Liver (tissue), 8 donors: ENCODE measurements at regions not wholly inside any gene's neighbourhood (a gene's known extent, or its start where the extent isn't known, plus 50 kb on each side); places are given as distances from the start of the nearest gene placed in this dataset.

Experiments
- DNase-seq: peaks from one replicate; pipeline ENCODE4 v3.0.0-alpha.2; 2017; ENCODE audit warnings: low spot score
- H3K27ac ChIP-seq, 2 donors: one replicate each; pipeline ENCODE4 v1.7.0; 2013; ENCODE audit warnings: inconsistent platforms in 2 of 2, low read length in 2 of 2, control low read depth in 1 of 2, low read depth in 1 of 2, mild to moderate bottlenecking in 1 of 2
- H3K27me3 ChIP-seq, 4 donors: one replicate each; pipeline versions ENCODE4 v1.6.1 to v1.7.0; 2013; ENCODE audit warnings: low read length in 3 of 4, inconsistent platforms in 1 of 4, mild to moderate bottlenecking in 1 of 4, moderate library complexity in 1 of 4; ENCODE audit not compliant: control insufficient read depth in 4 of 4, insufficient read depth in 4 of 4
- H3K36me3 ChIP-seq, 4 donors: one replicate each; pipeline versions ENCODE4 v1.6.1 to v1.7.0; 2013; ENCODE audit warnings: low read length in 3 of 4, mild to moderate bottlenecking in 3 of 4, low read depth in 1 of 4, moderate library complexity in 1 of 4; ENCODE audit not compliant: control insufficient read depth in 4 of 4, insufficient read depth in 3 of 4
- H3K4me1 ChIP-seq, 4 donors: one replicate each; pipeline versions ENCODE4 v1.6.1 to v1.7.0; 2013; ENCODE audit warnings: low read length in 3 of 4, mild to moderate bottlenecking in 3 of 4, moderate library complexity in 1 of 4; ENCODE audit not compliant: control insufficient read depth in 4 of 4, insufficient read depth in 4 of 4
- H3K4me3 ChIP-seq, 3 donors: one replicate each; pipeline versions ENCODE4 v1.6.1 to v1.7.0; 2013; ENCODE audit warnings: low read length in 3 of 3, control low read depth in 1 of 3, low read depth in 1 of 3, mild to moderate bottlenecking in 1 of 3
- H3K9ac ChIP-seq, 2 donors: one replicate each; pipeline ENCODE4 v1.7.0; 2013; ENCODE audit warnings: low read length in 2 of 2, mild to moderate bottlenecking in 2 of 2, moderate library complexity in 2 of 2, control low read depth in 1 of 2, low read depth in 1 of 2
- H3K9me3 ChIP-seq, 4 donors: one replicate each; pipeline versions ENCODE4 v1.6.1 to v1.7.0; 2013; ENCODE audit warnings: low read length in 3 of 4; ENCODE audit not compliant: control insufficient read depth in 4 of 4
- EGR1 ChIP-seq, 2 donors: IDR thresholded peaks; 2 replicates each; pipeline ENCODE4 v1.6.1; 2016 to 2018; ENCODE audit warnings: antibody characterized with exemption in 2 of 2, low read depth in 2 of 2
- FOXA1 ChIP-seq: IDR thresholded peaks from 2 replicates; pipeline ENCODE4 v1.6.1; 2016; ENCODE audit warnings: antibody characterized with exemption
- FOXA2 ChIP-seq: IDR thresholded peaks from 2 replicates; pipeline ENCODE4 v1.6.1; 2016; ENCODE audit warnings: antibody characterized with exemption
- GABPA ChIP-seq, 2 donors: IDR thresholded peaks in 1 of 2; conservative IDR thresholded peaks in 1 of 2; 2 replicates each; pipeline ENCODE4 v1.6.1; 2016; ENCODE audit warnings: antibody characterized with exemption in 2 of 2, mild to moderate bottlenecking in 1 of 2, moderate library complexity in 1 of 2
- HNF4A ChIP-seq, 2 donors: conservative IDR thresholded peaks; 2 replicates each; pipeline ENCODE4 v1.6.1; 2016; ENCODE audit warnings: antibody characterized with exemption in 2 of 2, mild to moderate bottlenecking in 2 of 2
- JUND ChIP-seq, 2 donors: IDR thresholded peaks; 2 replicates each; pipeline ENCODE4 v1.6.1; 2016; ENCODE audit warnings: antibody characterized with exemption in 2 of 2
- NR2F2 ChIP-seq: IDR thresholded peaks from 2 replicates; pipeline ENCODE4 v1.6.1; 2016; ENCODE audit warnings: antibody characterized with exemption
- RAD21 ChIP-seq, 2 donors: IDR thresholded peaks; 2 replicates each; pipeline ENCODE4 v1.6.1; 2016; ENCODE audit warnings: antibody characterized with exemption in 2 of 2, mild to moderate bottlenecking in 2 of 2
- REST ChIP-seq: IDR thresholded peaks from 2 replicates; pipeline ENCODE4 v1.6.1; 2016; ENCODE audit warnings: antibody characterized with exemption, mild to moderate bottlenecking
- RXRA ChIP-seq, 2 donors: IDR thresholded peaks; 2 replicates each; pipeline ENCODE4 v1.6.1; 2017 to 2018; ENCODE audit warnings: antibody characterized with exemption in 2 of 2, mild to moderate bottlenecking in 1 of 2
- SP1 ChIP-seq: IDR thresholded peaks from 2 replicates; pipeline ENCODE4 v1.6.1; 2018; ENCODE audit warnings: antibody characterized with exemption, mild to moderate bottlenecking
- WGBS: extraction: QIAGEN DNeasy Blood & Tissue Kit; methylation state at CpG from one replicate; pipeline ENCODE4 v1.1.7; 2013; 5-methylcytosine and 5-hydroxymethylcytosine counted together
- TF ChIP-seq, protein P1 (sequence below): IDR thresholded peaks from 2 replicates; pipeline ENCODE4 v1.6.1; 2016; ENCODE audit warnings: antibody characterized with exemption
- TF ChIP-seq, protein P2 (sequence below): fragments of 150-350 bp; IDR thresholded peaks from 2 replicates; pipeline ENCODE4 v1.5.1; 2017; ENCODE audit warnings: improper control_type of control experiment, low read depth, low read length; ENCODE audit not compliant: missing input control
- TF ChIP-seq, protein P3 (sequence below): IDR thresholded peaks from 2 replicates; pipeline ENCODE4 v1.6.1; 2016; ENCODE audit warnings: antibody characterized with exemption
- donor health status: healthy.
- donor health status: healthy.
- donor health status: healthy.
- donor health status: healthy.
- donor health status: healthy.

GRCh38 chr1:14495381-14495780, 103.1 kb upstream of the KAZN start (continued):
- no peak for TF ChIP-seq REST
- no peak for TF ChIP-seq EGR1 (IDR thresholded peaks at IDR 0.05; ENCODE audit: low read depth in 2 of 2)
- TF ChIP-seq HNF4A (conservative IDR thresholded peaks at IDR 0.05), result no peak
- TF ChIP-seq, protein P1, sequence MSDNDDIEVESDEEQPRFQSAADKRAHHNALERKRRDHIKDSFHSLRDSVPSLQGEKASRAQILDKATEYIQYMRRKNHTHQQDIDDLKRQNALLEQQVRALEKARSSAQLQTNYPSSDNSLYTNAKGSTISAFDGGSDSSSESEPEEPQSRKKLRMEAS, result no peak
- no peak for TF ChIP-seq SP1
- no peak for TF ChIP-seq NR2F2

GRCh38 chr1:14495996-14496395, 102.5 kb upstream of the KAZN start:
- Histone ChIP-seq H3K9ac (no peak overlapping the region), H3K4me1 (peaks cover 0 to 9% (median 7%) of the 10 kb centered on the region in 4 donors), H3K27ac (no peak overlapping the region), H3K9me3 (peaks cover 0 to 3% (median 0%) of the 10 kb centered on the region in 4 donors), H3K4me3 (no peak overlapping the region), H3K36me3 (no peaks in the 10 kb centered on the region), H3K27me3 (no peaks in the 10 kb centered on the region)
- TF ChIP-seq, protein P2, sequence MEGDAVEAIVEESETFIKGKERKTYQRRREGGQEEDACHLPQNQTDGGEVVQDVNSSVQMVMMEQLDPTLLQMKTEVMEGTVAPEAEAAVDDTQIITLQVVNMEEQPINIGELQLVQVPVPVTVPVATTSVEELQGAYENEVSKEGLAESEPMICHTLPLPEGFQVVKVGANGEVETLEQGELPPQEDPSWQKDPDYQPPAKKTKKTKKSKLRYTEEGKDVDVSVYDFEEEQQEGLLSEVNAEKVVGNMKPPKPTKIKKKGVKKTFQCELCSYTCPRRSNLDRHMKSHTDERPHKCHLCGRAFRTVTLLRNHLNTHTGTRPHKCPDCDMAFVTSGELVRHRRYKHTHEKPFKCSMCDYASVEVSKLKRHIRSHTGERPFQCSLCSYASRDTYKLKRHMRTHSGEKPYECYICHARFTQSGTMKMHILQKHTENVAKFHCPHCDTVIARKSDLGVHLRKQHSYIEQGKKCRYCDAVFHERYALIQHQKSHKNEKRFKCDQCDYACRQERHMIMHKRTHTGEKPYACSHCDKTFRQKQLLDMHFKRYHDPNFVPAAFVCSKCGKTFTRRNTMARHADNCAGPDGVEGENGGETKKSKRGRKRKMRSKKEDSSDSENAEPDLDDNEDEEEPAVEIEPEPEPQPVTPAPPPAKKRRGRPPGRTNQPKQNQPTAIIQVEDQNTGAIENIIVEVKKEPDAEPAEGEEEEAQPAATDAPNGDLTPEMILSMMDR, result no peak
- TF ChIP-seq, protein P3, sequence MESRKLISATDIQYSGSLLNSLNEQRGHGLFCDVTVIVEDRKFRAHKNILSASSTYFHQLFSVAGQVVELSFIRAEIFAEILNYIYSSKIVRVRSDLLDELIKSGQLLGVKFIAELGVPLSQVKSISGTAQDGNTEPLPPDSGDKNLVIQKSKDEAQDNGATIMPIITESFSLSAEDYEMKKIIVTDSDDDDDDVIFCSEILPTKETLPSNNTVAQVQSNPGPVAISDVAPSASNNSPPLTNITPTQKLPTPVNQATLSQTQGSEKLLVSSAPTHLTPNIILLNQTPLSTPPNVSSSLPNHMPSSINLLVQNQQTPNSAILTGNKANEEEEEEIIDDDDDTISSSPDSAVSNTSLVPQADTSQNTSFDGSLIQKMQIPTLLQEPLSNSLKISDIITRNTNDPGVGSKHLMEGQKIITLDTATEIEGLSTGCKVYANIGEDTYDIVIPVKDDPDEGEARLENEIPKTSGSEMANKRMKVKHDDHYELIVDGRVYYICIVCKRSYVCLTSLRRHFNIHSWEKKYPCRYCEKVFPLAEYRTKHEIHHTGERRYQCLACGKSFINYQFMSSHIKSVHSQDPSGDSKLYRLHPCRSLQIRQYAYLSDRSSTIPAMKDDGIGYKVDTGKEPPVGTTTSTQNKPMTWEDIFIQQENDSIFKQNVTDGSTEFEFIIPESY, result no peak
- DNase-seq, result no peak
- WGBS, result 74% methylated on average over 3 of the region's 3 CpGs

DNA sequence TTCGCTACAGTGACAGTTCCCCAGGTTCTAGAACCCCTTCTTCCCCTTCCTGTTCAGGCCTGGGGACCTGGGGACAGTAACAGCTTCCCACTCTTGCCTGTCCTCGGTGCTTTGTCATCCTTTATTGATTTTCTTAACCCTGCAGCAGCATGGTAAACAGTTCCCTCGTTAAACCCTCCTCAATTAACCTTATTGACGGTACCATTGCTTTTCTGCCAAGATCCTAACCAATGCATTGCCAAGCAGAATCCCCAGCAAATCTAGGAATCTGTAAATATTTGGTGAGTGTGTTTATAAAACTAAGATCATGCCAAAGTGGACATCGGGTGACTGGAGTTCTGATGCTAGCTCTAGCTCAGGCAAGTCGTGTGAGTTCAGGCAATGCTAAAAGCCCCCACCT, 99.6 kb upstream of the KAZN start:
- Histone ChIP-seq H3K27ac (no peak overlapping the region), H3K27me3 (peaks cover 0 to 9% (median 2%) of the 10 kb centered on the region in 4 donors), H3K36me3 (no peaks in the 10 kb centered on the region), H3K4me1 (peaks cover 0 to 9% (median 7%) of the 10 kb centered on the region in 4 donors), H3K9me3 (peaks cover 0 to 3% (median 0%) of the 10 kb centered on the region in 4 donors), H3K4me3 (no peak overlapping the region), H3K9ac (no peak overlapping the region)
- 30% methylated on average over 6 of the region's 6 CpGs for WGBS
- peak; percentile 30 to 64 for TF ChIP-seq HNF4A (conservative IDR thresholded peaks at IDR 0.05)
- peak; percentile 82 for TF ChIP-seq FOXA2
- TF ChIP-seq FOXA1, result peak; percentile 26
- peak; percentile 61 to 89 for TF ChIP-seq RXRA (IDR thresholded peaks at IDR 0.05)
- TF ChIP-seq, protein P3, result no peak
- TF ChIP-seq, protein P1, result peak; percentile 48
- TF ChIP-seq SP1, result no peak
- no peak for TF ChIP-seq NR2F2
- no peak for TF ChIP-seq REST
- no peak for TF ChIP-seq EGR1 (IDR thresholded peaks at IDR 0.05; ENCODE audit: low read depth in 2 of 2)
- peak in 1 of 2 donors; percentile 29 for TF ChIP-seq RAD21 (IDR thresholded peaks at IDR 0.05)
- peak in 1 of 2 donors; percentile 28 for TF ChIP-seq GABPA (IDR thresholded peaks at IDR 0.05 in 1 of 2, conservative IDR thresholded peaks at IDR 0.05 in 1 of 2)
- peak in 1 of 2 donors; percentile 63 for TF ChIP-seq JUND (IDR thresholded peaks at IDR 0.05)
- DNase-seq, result no peak
